Ecto neural progenitor cell (in vitro differentiated cells): ENCODE measurements at regions not wholly inside any gene's neighbourhood (a gene's known extent, or its start where the extent isn't known, plus 50 kb on each side); places are given as distances from the start of the nearest gene placed in this dataset.
A peak's percentile ranks its signal among the peaks of the same experiment; 100 is the strongest.
"Not testable (repeated sequence)": the region's sequence is repeated elsewhere in the genome, so short reads cannot be mapped to it uniquely, and the experiment has no call there.

Source experiments
- DNase-seq: peaks from one replicate; pipeline ENCODE4 v3.0.0-alpha.2; 2018; ENCODE audit warnings: low spot score

GRCh38 chr6:60574723-60575122 is 1711.3 kb downstream of the KHDRBS2 start:
- DNase-seq: not testable (repeated sequence)

GRCh38 chr6:60572607-60573006 is 1713.4 kb downstream of the KHDRBS2 start:
- peak; percentile 46 for DNase-seq

- not testable (repeated sequence) for DNase-seq
Observed at GRCh38 chr6:60571293-60572016, 1714.6 kb downstream of the KHDRBS2 start.

- not testable (repeated sequence) for DNase-seq
Observed at GRCh38 chr6:60570599-60570998, 1715.4 kb downstream of the KHDRBS2 start.

- not testable (repeated sequence) for DNase-seq
Observed at GRCh38 chr6:60567447-60568187, 1718.4 kb downstream of the KHDRBS2 start.

- DNase-seq: not testable (repeated sequence)
Observed at GRCh38 chr6:60566387-60566786, 1719.6 kb downstream of the KHDRBS2 start.

GRCh38 chr6:60559702-60560101 is 1726.3 kb downstream of the KHDRBS2 start:
- not testable (repeated sequence) for DNase-seq

GRCh38 chr6:60547340-60547739 is 1738.7 kb downstream of the KHDRBS2 start:
- DNase-seq: not testable (repeated sequence)

- not testable (repeated sequence) for DNase-seq
Observed at GRCh38 chr6:60524770-60525169, 1761.3 kb downstream of the KHDRBS2 start.

GRCh38 chr6:60477747-60478146 is 1808.3 kb downstream of the KHDRBS2 start:
- not testable (repeated sequence) for DNase-seq

GRCh38 chr6:60473805-60474204 is 1812.2 kb downstream of the KHDRBS2 start:
- not testable (repeated sequence) for DNase-seq

- not testable (repeated sequence) for DNase-seq
Observed at GRCh38 chr6:60471426-60471825, 1814.6 kb downstream of the KHDRBS2 start.

GRCh38 chr6:60450428-60450827 is 1835.6 kb downstream of the KHDRBS2 start:
- DNase-seq: not testable (repeated sequence)

GRCh38 chr6:60444532-60444931 is 1841.5 kb downstream of the KHDRBS2 start:
- not testable (repeated sequence) for DNase-seq

GRCh38 chr6:60439709-60440108 is 1846.3 kb downstream of the KHDRBS2 start:
- not testable (repeated sequence) for DNase-seq

GRCh38 chr6:60422691-60423090 is 1863.3 kb downstream of the KHDRBS2 start:
- not testable (repeated sequence) for DNase-seq

GRCh38 chr6:60416118-60416517 is 1869.9 kb downstream of the KHDRBS2 start:
- DNase-seq: not testable (repeated sequence)

- not testable (repeated sequence) for DNase-seq
Observed at GRCh38 chr6:60408747-60409146, 1877.3 kb downstream of the KHDRBS2 start.

GRCh38 chr6:60403268-60403667 is 1882.8 kb downstream of the KHDRBS2 start:
- DNase-seq: not testable (repeated sequence)

GRCh38 chr6:60402490-60402889 is 1883.5 kb downstream of the KHDRBS2 start:
- DNase-seq: not testable (repeated sequence)

GRCh38 chr6:60395261-60395660 is 1890.8 kb downstream of the KHDRBS2 start:
- DNase-seq: not testable (repeated sequence)

- DNase-seq: not testable (repeated sequence)
Observed at GRCh38 chr6:60392969-60393368, 1893.1 kb downstream of the KHDRBS2 start.

- DNase-seq: not testable (repeated sequence)
Observed at GRCh38 chr6:60389094-60389493, 1896.9 kb downstream of the KHDRBS2 start.
